Peyer's patch (tissue), 4 donors: ENCODE measurements at regions not wholly inside any gene's neighbourhood (a gene's known extent, or its start where the extent isn't known, plus 50 kb on each side); places are given as distances from the start of the nearest gene placed in this dataset.

Experiments
- POLR2A ChIP-seq, 2 donors: fragments of 450-650 bp; IDR thresholded peaks; one replicate each; pipeline ENCODE4 v1.5.1; 2017; ENCODE audit warnings: antibody characterized with exemption in 2 of 2, mild to moderate bottlenecking in 2 of 2, moderate library complexity in 2 of 2
- TF ChIP-seq, protein P1 (sequence below), 6 experiments: fragments of 450-650 bp in 4 of 6; fragments of 200-600 bp in 2 of 6; sonication (generic) in 1 of 6; IDR thresholded peaks; one replicate each; pipeline ENCODE4 v1.5.1; 2017 to 2019; ENCODE audit warnings: antibody characterized with exemption in 6 of 6, mild to moderate bottlenecking in 3 of 6, moderate library complexity in 1 of 6

DNA sequence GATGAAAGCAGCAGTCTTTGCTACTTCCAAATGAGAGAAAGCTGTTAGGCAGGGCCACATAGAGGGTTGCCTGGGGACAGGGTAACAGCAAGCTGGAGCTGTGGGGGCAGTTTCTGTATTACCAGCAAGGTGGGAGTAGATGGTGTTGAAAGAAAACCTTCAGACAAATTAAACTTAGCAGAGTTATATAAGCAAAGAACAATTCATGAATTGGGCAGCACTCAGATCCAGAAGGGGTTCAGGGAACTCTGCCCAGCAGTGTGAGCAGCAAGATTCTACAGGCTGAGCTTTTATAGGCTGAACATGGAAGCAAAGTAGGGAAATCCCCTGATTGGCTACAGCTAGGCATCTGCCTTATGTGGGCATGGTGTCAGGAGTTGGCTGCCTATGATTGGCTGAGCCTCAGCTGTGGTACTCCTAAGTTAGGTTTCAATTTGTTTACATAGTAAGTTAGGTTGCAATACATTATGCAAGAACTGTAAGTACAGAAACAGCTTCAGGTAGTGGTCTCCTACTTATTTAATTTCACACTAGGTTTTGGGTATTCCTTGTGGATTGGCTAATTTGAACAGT, 64.1 kb upstream of the TMPRSS2 start:
- TF ChIP-seq, protein P1, sequence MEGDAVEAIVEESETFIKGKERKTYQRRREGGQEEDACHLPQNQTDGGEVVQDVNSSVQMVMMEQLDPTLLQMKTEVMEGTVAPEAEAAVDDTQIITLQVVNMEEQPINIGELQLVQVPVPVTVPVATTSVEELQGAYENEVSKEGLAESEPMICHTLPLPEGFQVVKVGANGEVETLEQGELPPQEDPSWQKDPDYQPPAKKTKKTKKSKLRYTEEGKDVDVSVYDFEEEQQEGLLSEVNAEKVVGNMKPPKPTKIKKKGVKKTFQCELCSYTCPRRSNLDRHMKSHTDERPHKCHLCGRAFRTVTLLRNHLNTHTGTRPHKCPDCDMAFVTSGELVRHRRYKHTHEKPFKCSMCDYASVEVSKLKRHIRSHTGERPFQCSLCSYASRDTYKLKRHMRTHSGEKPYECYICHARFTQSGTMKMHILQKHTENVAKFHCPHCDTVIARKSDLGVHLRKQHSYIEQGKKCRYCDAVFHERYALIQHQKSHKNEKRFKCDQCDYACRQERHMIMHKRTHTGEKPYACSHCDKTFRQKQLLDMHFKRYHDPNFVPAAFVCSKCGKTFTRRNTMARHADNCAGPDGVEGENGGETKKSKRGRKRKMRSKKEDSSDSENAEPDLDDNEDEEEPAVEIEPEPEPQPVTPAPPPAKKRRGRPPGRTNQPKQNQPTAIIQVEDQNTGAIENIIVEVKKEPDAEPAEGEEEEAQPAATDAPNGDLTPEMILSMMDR (IDR thresholded peaks at IDR 0.05) = no peak
- TF ChIP-seq POLR2A (IDR thresholded peaks at IDR 0.05) = no peak
